SK-N-SH (cell line): ENCODE measurements at regions not wholly inside any gene's neighbourhood (a gene's known extent, or its start where the extent isn't known, plus 50 kb on each side); places are given as distances from the start of the nearest gene placed in this dataset.

Experiments
- CTCF ChIP-seq: fragments of 200-600 bp; sonication (generic); IDR thresholded peaks from 2 replicates; pipeline ENCODE4 v1.6.1; 2017; ENCODE audit warnings: antibody characterized with exemption, mild to moderate bottlenecking, moderate library complexity
- FOXM1 ChIP-seq: IDR thresholded peaks from 2 replicates; pipeline ENCODE4 v1.4.0; 2012; ENCODE audit warnings: low read depth, mild to moderate bottlenecking
- GATA2 ChIP-seq: sonication (generic); formaldehyde crosslinking; IDR thresholded peaks from 2 replicates; pipeline ENCODE4 v1.5.0; 2020; ENCODE audit warnings: mild to moderate bottlenecking, missing genetic modification reagents
- JUND ChIP-seq: IDR thresholded peaks from 2 replicates; pipeline ENCODE4 v1.4.0; 2012
- PBX3 ChIP-seq: IDR thresholded peaks from 2 replicates; pipeline ENCODE4; 2012
- POLR2AphosphoS5 ChIP-seq: IDR thresholded peaks from 2 replicates; pipeline ENCODE4 v1.6.1; 2012; ENCODE audit warnings: low read depth, low read length
- RAD21 ChIP-seq: IDR thresholded peaks from 2 replicates; pipeline ENCODE4 v1.6.1; 2012; ENCODE audit warnings: mild to moderate bottlenecking, low read length
- REST ChIP-seq: IDR thresholded peaks from 2 replicates; pipeline ENCODE4 v1.6.1; 2012; ENCODE audit warnings: mild to moderate bottlenecking, low read depth, low read length, moderate library complexity
- TEAD4 ChIP-seq: IDR thresholded peaks from 2 replicates; pipeline ENCODE4 v1.4.0; 2012; ENCODE audit warnings: mild to moderate bottlenecking, borderline replicate concordance; ENCODE audit not compliant: insufficient read depth
- YY1 ChIP-seq: IDR thresholded peaks from 2 replicates; pipeline ENCODE4 v1.4.0; 2012; ENCODE audit warnings: low read depth, mild to moderate bottlenecking

GRCh38 chr14:50041980-50042379 is 74.4 kb downstream of the VCPKMT start:
- TF ChIP-seq CTCF (no peak), FOXM1 (no peak), YY1 (no peak), JUND (no peak), REST (no peak), PBX3 (no peak), POLR2AphosphoS5 (no peak), RAD21 (no peak), TEAD4 (no peak), GATA2 (CRISPR knock-in tag) (no peak)
